ENCODE measurements at regions not wholly inside any gene's neighbourhood (a gene's known extent, or its start where the extent isn't known, plus 50 kb on each side); places are given as distances from the start of the nearest gene placed in this dataset.
A peak's percentile ranks its signal among the peaks of the same experiment; 100 is the strongest.

GRCh38 chr3:82093641-82094040, 332.2 kb upstream of the GBE1 start:
- TF ChIP-seq ZNF70 (CRISPR knock-in tag; IDR thresholded peaks at IDR 0.05), result no peak
- no peak for TF ChIP-seq ZNF8 (CRISPR knock-in tag; IDR thresholded peaks at IDR 0.05)
- no peak for TF ChIP-seq SNAI2 (CRISPR knock-in tag; IDR thresholded peaks at IDR 0.05)
- no peak for TF ChIP-seq ISL1 (CRISPR knock-in tag; IDR thresholded peaks at IDR 0.05)
- TF ChIP-seq ARNTL (CRISPR knock-in tag; IDR thresholded peaks at IDR 0.05; ENCODE audit: borderline replicate concordance, low read depth), result no peak
- no peak for TF ChIP-seq TSHZ2 (CRISPR knock-in tag; IDR thresholded peaks at IDR 0.05)
- no peak for TF ChIP-seq GLIS3 (CRISPR knock-in tag; IDR thresholded peaks at IDR 0.05)
- no peak for TF ChIP-seq TOX (CRISPR knock-in tag; IDR thresholded peaks at IDR 0.05; ENCODE audit: borderline replicate concordance)
- TF ChIP-seq PATZ1 (CRISPR knock-in tag; IDR thresholded peaks at IDR 0.05; ENCODE audit: borderline replicate concordance), result no peak
- no peak for TF ChIP-seq ZC3H10 (CRISPR knock-in tag; IDR thresholded peaks at IDR 0.05)
- no peak for TF ChIP-seq CREB5 (CRISPR knock-in tag; IDR thresholded peaks at IDR 0.05; ENCODE audit: low read depth)
- TF ChIP-seq ZNF565 (CRISPR knock-in tag; conservative IDR thresholded peaks at IDR 0.05; ENCODE audit: low read depth), result no peak
- no peak for TF ChIP-seq PPARA (CRISPR knock-in tag; IDR thresholded peaks at IDR 0.05; ENCODE audit: borderline replicate concordance)
- TF ChIP-seq CSDC2 (CRISPR knock-in tag; IDR thresholded peaks at IDR 0.05), result no peak
- no peak for TF ChIP-seq TCF4 (CRISPR knock-in tag; IDR thresholded peaks at IDR 0.05; ENCODE audit: borderline replicate concordance)
- TF ChIP-seq BACH2 (CRISPR knock-in tag; IDR thresholded peaks at IDR 0.05; ENCODE audit: borderline replicate concordance), result no peak
- no peak for TF ChIP-seq CSRNP3 (CRISPR knock-in tag; IDR thresholded peaks at IDR 0.05)
- TF ChIP-seq ZFP30 (CRISPR knock-in tag; IDR thresholded peaks at IDR 0.05), result no peak
- no peak for ATAC-seq

GRCh38 chr3:82088749-82089148, 327.3 kb upstream of the GBE1 start:
- ATAC-seq, result no peak
- TF ChIP-seq TSHZ2 (CRISPR knock-in tag; IDR thresholded peaks at IDR 0.05), result no peak

GRCh38 chr3:82087958-82088357, 326.5 kb upstream of the GBE1 start:
- TF ChIP-seq CSRNP3 (CRISPR knock-in tag; IDR thresholded peaks at IDR 0.05) (no peak), RARB (CRISPR knock-in tag; IDR thresholded peaks at IDR 0.05) (no peak), OSR1 (CRISPR knock-in tag; IDR thresholded peaks at IDR 0.05) (no peak), ZFP30 (CRISPR knock-in tag; IDR thresholded peaks at IDR 0.05) (no peak), ZC3H10 (CRISPR knock-in tag; IDR thresholded peaks at IDR 0.05) (no peak), PATZ1 (CRISPR knock-in tag; IDR thresholded peaks at IDR 0.05; ENCODE audit: borderline replicate concordance) (no peak), TOX (CRISPR knock-in tag; IDR thresholded peaks at IDR 0.05; ENCODE audit: borderline replicate concordance) (no peak), PPARA (CRISPR knock-in tag; IDR thresholded peaks at IDR 0.05; ENCODE audit: borderline replicate concordance) (no peak), ESRRG (CRISPR knock-in tag; IDR thresholded peaks at IDR 0.05) (no peak), ZFP3 (CRISPR knock-in tag; IDR thresholded peaks at IDR 0.05) (no peak), ISL1 (CRISPR knock-in tag; IDR thresholded peaks at IDR 0.05) (no peak), CSDC2 (CRISPR knock-in tag; IDR thresholded peaks at IDR 0.05) (no peak), BACH2 (CRISPR knock-in tag; IDR thresholded peaks at IDR 0.05; ENCODE audit: borderline replicate concordance) (no peak), ARNTL (CRISPR knock-in tag; IDR thresholded peaks at IDR 0.05; ENCODE audit: borderline replicate concordance, low read depth) (no peak), SNAI2 (CRISPR knock-in tag; IDR thresholded peaks at IDR 0.05) (no peak)

More at GRCh38 chr3:82087958-82088357, 326.5 kb upstream of the GBE1 start:
- peak; percentile 44; the same call in 2 of the 3 replicates for ATAC-seq
